ENCODE measurements at regions not wholly inside any gene's neighbourhood (a gene's known extent, or its start where the extent isn't known, plus 50 kb on each side); places are given as distances from the start of the nearest gene placed in this dataset.

DNA sequence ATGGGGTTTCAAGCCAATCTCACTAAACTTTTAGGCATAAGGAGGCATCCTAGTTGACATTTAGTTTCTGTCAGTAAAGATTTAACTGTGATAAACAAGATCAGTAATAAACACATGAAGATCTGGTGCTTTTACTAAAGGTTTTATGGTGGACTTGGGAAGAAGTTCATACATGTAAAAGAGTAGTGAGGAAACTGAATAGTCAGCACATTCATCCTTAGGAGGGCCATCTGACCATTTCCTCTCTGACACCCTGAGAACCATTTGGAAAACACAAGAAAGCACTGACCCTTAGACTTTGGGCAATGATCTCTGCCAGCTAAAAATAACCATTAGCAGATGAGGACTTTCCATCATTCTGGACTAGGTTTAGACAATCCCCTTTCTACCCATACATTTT, 1040.9 kb downstream of the AGBL1 start:
- intact Hi-C loops (cut with DNase I), result no loop called here
- H3K36me3 ChIP-seq, result no peaks in the 10 kb centered on the region
- H3K4me1 ChIP-seq, result no peaks in the 10 kb centered on the region
- H3K27me3 ChIP-seq, result no peaks in the 10 kb centered on the region
- no peak for DNase-seq (ENCODE audit: low spot score in 2 of 2)
- TF ChIP-seq, protein P1, sequence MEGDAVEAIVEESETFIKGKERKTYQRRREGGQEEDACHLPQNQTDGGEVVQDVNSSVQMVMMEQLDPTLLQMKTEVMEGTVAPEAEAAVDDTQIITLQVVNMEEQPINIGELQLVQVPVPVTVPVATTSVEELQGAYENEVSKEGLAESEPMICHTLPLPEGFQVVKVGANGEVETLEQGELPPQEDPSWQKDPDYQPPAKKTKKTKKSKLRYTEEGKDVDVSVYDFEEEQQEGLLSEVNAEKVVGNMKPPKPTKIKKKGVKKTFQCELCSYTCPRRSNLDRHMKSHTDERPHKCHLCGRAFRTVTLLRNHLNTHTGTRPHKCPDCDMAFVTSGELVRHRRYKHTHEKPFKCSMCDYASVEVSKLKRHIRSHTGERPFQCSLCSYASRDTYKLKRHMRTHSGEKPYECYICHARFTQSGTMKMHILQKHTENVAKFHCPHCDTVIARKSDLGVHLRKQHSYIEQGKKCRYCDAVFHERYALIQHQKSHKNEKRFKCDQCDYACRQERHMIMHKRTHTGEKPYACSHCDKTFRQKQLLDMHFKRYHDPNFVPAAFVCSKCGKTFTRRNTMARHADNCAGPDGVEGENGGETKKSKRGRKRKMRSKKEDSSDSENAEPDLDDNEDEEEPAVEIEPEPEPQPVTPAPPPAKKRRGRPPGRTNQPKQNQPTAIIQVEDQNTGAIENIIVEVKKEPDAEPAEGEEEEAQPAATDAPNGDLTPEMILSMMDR (IDR thresholded peaks at IDR 0.05), result no peak
- H3K4me3 ChIP-seq, result no peak overlapping the region
- no peaks in the 10 kb centered on the region for H3K9me3 ChIP-seq
- no peak overlapping the region for H3K27ac ChIP-seq

DNA sequence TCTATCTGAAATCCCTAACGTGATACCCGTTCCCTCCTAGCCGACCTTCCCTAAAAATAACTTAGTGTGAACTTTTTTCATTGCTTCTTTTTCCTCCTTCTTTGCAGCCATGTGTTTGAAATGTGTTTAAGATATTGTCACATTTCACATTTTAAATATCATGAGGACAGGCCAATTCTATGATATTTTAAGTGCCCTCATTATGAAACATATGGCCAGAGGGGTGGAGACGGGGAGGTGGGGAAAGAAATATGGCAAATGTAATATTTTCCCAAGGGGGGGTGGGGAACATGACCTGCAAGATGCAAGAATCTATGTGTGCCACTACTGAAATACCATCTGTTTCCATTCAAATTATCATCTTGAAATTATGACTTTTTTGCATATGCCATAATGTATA, 1039.2 kb downstream of the AGBL1 start:
- intact Hi-C loops (cut with DNase I), result no loop called here
- Histone ChIP-seq H3K36me3 (no peaks in the 10 kb centered on the region), H3K4me1 (no peaks in the 10 kb centered on the region), H3K27me3 (no peaks in the 10 kb centered on the region), H3K9me3 (no peaks in the 10 kb centered on the region), H3K27ac (no peak overlapping the region), H3K4me3 (no peak overlapping the region)
- TF ChIP-seq, protein P1 (IDR thresholded peaks at IDR 0.05), result no peak
- DNase-seq (ENCODE audit: low spot score in 2 of 2), result no peak

DNA sequence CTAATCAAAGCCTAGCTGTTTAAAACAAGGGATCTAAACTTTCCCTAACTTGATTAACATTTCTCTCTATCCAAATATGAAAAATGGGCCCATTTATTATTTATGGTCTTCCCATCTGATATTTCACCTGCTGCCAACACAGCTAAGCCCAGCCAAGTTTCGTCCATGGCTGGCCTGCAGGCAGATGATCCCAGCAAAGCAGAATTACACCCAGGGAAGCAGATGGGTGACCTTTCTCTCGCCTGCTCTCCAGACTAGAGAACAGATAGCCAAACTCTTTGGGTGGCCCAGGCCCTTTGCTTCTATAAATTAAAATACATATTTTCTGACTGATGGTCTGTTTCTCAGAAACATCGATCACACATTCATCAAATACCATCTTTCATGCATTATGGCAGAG, 1038.8 kb downstream of the AGBL1 start:
- TF ChIP-seq, protein P1 (IDR thresholded peaks at IDR 0.05), result no peak
- Histone ChIP-seq H3K27me3 (no peaks in the 10 kb centered on the region), H3K27ac (no peak overlapping the region), H3K4me1 (no peaks in the 10 kb centered on the region), H3K4me3 (no peak overlapping the region), H3K36me3 (no peaks in the 10 kb centered on the region), H3K9me3 (no peaks in the 10 kb centered on the region)
- intact Hi-C loops (cut with DNase I), result no loop called here
- DNase-seq (ENCODE audit: low spot score in 2 of 2), result no peak

DNA sequence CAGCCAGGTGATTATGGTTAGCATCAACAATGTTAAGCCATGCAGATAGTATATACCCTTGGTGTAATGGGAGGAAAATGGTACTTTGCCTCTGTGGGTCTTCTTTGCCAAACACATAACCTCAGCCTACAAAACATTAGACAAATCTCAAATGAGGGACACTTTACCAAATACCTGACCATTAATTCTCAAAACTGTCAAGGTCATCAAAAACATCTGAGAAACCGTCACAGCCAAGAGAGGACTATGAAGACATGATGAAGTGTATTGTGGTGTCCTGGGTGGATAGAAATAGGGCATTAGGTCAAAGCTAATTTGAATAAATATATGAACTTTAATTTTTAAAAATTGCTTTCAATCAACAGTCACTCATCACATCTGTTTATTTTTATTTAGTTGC, 1036.1 kb downstream of the AGBL1 start:
- Histone ChIP-seq H3K27ac (no peak overlapping the region), H3K4me3 (no peak overlapping the region), H3K4me1 (no peaks in the 10 kb centered on the region), H3K9me3 (no peaks in the 10 kb centered on the region), H3K36me3 (no peaks in the 10 kb centered on the region), H3K27me3 (no peaks in the 10 kb centered on the region)
- intact Hi-C loops (cut with DNase I), result no loop called here
- no peak for DNase-seq (ENCODE audit: low spot score in 2 of 2)
- TF ChIP-seq, protein P1 (IDR thresholded peaks at IDR 0.05), result no peak

DNA sequence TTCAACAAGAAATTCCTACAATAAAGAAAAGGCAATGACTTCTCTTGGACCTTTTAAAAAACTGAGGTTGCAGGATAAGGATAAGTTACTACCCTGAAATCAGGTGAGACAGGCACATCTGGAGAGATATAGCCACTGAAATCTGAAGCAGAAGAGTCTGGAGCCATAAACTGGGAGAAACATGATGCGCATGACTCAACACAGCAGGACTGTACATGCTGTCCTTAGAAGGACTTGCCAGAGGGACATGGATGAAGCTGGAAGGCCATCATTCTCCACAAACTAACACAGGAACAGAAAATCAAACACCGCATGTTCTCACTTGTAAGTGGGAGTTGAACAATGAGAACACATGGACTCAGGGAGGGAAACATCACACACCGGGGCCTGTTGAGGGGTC, 1020.2 kb downstream of the AGBL1 start:
- Histone ChIP-seq H3K36me3 (no peaks in the 10 kb centered on the region), H3K4me3 (no peak overlapping the region), H3K27me3 (no peaks in the 10 kb centered on the region), H3K9me3 (peaks cover 4 to 10% of the 10 kb centered on the region in 2 donors), H3K4me1 (no peaks in the 10 kb centered on the region), H3K27ac (no peak overlapping the region)
- intact Hi-C loops (cut with DNase I), result no loop called here
- TF ChIP-seq, protein P1 (IDR thresholded peaks at IDR 0.05), result no peak
- no peak for DNase-seq (ENCODE audit: low spot score in 2 of 2)

DNA sequence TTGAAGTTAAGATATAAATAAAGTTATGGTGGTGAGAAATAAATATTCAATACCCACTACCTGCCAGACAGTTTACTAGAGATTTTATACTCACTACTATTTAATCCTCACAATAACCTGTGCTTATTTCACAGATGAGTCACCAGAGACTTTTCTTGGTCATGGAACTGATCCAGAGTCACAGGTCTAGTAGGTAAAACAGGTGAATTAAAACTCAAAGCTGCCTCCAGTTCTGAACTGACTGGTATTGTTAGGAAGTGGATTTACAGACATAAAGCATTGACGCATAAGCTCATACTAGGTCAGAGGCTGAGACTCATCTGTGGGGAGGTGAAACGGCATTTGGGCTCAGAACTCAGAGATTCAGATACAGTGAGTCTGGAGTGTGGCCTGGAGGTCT, 1009.9 kb downstream of the AGBL1 start:
- Histone ChIP-seq H3K9me3 (no peaks in the 10 kb centered on the region), H3K4me3 (no peak overlapping the region), H3K4me1 (no peaks in the 10 kb centered on the region), H3K27ac (no peak overlapping the region), H3K27me3 (no peaks in the 10 kb centered on the region), H3K36me3 (no peaks in the 10 kb centered on the region)
- TF ChIP-seq, protein P1 (IDR thresholded peaks at IDR 0.05), result no peak
- intact Hi-C loops (cut with DNase I), result no loop called here
- no peak for DNase-seq (ENCODE audit: low spot score in 2 of 2)

Measured in ascending aorta (tissue), 2 donors.